GM19324 (cell line): ENCODE measurements at regions not wholly inside any gene's neighbourhood (a gene's known extent, or its start where the extent isn't known, plus 50 kb on each side); places are given as distances from the start of the nearest gene placed in this dataset.

Experiments used
- ATAC-seq: cut with Tn5 transposase; IDR thresholded peaks from one replicate; pipeline ENCODE4 v1.9.1; 2021; ENCODE audit warnings: mild to moderate bottlenecking, moderate library complexity; ENCODE audit not compliant: unreplicated experiment, low FRiP score

DNA sequence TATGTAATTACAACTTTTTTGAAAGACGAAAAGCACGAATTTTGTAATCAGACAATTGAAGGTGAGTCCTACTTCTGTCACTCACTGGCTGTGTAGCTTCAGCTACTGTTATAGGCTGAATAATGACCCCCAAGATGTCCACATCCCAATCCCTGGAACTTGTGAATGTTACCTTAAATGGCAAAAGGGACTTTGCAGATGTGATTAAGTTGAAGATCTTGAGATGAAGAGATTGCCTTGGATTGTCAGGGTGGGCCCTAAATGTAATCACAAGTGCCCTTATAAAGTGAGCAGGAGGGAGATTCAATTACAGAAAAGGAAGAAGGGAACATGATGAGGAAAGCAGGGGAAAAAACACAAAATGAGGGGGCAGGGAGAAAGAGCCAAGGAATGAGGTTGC is 326.2 kb upstream of the MSX2 start:
- no peak for ATAC-seq

DNA sequence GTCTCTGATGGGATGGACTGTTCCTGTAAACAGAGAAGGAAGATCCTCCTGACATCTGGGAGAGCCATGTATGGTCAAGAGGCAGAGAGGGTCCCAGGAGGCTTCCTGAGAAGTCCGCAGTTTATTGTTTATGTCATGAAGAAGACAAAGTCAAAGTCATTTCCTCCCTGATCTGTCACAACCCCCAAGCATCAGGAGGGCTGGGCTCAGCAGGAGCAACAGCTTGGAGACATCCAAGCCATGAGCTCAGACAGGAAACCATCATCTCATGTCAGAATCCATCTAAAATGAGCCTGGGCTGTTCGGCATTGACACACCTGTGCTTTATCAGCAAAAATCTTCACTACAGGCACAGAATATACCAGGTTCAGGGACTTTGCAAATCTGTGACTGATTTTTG is 325.0 kb upstream of the MSX2 start:
- no peak for ATAC-seq

GRCh38 chr5:174400461-174400860 is 323.9 kb upstream of the MSX2 start:
- ATAC-seq: no peak

- ATAC-seq: no peak
These were observed 322.6 kb upstream of the MSX2 start for GRCh38 chr5:174401793-174402192.

DNA sequence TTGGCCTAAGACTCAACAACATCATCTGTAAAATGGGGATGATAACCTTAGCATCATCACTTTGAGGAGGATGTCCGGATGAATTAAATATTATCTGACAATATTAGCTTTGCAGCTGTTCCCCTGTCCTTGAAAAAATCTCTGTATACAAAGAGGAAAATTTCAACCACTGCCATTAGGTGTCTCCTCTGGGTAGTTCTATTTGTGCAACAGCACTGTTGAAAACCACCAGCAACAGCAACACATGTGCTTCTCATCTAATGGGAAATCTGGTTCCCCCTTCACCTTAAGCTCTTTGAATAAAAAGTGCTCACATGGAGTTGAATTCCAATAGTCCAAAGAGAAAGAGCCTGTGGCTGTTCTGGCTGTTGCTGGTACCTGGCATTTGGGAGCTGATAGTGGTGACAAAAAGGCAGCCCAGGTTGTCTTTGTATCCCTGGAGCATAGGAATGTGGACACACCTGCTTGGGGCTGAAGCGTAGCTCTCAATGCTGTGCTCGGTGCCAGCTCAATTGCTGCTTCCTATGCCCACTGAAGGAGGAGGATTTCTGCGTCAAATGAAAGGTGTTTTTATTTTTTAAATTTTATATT is 322.1 kb upstream of the MSX2 start:
- no peak for ATAC-seq

- no peak for ATAC-seq
These were observed 319.5 kb upstream of the MSX2 start for GRCh38 chr5:174404848-174405247.

DNA sequence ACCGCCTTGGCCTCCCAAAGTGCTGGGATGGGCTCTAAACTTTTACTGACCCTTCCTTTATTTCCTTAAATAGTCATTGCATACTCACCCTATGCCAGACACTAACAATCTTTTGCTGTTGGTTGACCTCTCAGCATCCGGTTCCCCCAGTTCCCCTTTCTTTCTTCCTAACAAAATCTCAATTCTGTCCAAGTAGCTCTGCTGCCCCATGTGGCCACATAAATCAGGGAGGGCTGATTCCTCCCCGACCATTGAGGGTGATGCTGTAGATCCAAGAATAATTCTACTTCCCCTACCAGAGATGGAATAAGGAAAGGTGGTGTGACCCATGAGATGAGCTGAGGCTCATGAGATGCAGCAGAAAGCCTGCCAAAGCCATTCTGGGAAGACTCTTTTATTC is 315.3 kb upstream of the MSX2 start:
- no peak for ATAC-seq

DNA sequence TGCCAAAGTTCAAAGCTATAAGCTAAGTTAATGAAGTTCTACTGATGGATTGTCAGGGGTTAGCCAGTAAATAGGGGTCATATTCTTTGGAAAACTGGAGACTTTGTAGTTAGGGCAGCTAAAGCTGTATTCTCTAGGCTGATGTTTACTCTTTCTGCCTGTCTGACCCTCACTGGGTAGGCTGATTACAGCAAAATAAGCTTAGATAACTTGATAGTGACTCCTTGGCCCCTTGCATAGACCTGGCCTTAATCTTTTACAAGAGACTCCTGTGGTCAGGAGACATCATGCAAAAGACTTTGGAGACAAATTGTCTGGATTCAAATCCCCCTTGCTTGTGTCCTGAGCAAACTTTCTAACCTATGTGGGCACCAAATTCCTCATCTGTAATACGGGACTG is 314.4 kb upstream of the MSX2 start:
- ATAC-seq: no peak

DNA sequence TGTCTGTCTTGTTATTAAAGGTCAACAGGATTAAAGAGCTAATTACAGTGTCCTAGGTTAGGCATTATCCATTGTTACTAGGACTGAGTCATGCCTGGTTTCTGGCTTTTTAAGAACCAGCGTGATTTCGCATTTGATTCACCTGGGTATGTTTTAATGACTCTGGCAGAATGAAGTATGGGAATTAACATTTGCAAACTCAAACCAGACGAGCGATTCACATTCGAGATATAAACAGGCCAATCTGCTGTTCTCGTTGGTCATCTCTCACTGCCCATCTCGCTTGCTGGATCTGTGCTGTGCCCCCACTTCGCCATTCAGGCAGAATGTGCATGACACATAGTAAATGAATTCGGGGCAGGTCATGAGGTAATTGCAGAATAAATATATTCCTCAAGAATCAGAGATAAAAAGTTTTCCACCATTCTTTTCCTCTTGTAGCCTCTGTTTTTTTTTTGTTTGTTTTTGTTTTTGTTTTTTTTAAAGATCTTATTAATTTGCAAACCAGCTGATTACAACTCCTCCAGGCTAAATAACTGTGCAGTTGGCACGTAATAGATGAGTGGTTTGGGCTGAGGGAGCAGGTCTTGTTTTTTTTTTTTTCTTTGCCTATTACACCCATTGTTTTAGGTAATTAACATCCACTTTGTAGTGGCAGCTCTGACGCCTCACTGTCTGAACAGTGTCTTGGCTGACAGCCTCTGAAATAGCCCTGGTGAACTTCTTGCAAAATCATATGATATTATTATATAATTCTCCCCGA is 313.5 kb upstream of the MSX2 start:
- ATAC-seq: no peak

- no peak for ATAC-seq
These were observed 312.9 kb upstream of the MSX2 start for GRCh38 chr5:174411479-174411819.

DNA sequence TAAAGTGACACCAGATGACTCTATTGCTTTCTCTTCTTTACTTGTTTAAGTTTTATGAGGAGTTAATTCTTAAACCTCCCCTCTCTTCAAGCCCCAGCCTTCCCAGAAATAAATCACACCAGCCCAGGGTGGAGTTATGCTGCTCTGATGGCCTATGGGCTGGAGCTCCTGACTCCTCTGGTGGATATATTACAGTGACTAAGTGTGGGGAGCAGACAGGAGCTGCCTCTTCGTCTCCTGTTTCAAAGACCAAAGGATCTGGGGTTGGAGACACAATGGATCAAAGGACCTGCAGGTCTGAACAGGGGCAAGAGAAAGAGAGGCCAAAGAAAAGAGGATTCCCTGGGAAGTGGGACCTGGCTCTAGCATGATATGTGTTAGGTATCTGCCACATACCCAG is 312.0 kb upstream of the MSX2 start:
- ATAC-seq: no peak

DNA sequence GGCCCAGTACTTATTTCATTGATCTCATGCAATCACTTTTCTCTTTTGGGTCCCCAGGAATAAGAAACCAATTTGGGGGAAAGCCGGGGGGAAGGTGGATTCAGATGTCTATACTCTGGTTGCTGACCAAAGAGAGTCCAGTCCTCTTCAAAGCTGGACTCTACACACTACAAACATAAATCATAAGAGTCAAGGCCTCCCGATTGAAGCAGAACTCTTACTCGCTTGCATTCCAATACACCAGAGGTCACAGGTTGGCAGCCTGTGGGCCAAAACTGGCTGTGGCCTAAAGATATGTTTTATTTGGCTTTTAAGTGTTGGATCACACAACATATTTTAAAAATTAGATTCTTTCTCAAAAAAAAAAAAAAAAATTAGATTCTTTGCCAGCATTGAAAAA is 311.4 kb upstream of the MSX2 start:
- no peak for ATAC-seq

DNA sequence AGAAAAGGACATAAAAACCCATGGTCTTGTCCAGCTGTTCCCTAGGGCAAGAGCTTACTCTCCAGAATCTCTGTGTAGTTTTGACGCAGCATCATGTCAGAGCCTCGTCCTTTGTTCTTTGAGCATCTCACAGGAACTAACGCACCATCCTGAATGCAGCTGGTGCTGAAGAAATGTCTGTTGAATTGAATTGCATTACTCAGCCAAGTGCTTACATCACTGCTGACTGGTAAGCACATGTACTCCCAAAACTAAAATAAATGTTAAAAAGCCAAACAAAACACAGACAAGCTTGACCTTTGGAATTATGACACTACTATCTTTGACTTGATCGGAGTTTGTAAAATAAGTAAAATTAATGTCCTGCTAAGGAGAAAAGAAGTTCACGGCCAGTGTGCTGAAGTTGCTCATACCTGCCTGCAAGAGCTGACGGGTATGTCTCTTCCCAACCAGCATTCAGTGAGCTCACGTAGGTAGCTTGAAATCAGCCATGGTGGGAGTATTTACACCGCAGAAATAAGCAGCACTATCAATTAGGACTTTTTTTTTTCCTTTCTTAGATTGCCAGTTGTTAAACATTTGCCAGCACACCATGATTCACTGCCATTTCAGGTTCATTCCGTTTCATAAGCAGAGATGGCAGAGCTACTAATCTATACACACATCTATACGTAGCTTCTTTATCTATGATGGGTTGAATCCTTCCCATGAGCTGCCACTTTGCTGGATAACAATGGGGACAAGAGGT is 310.6 kb upstream of the MSX2 start:
- ATAC-seq: no peak

DNA sequence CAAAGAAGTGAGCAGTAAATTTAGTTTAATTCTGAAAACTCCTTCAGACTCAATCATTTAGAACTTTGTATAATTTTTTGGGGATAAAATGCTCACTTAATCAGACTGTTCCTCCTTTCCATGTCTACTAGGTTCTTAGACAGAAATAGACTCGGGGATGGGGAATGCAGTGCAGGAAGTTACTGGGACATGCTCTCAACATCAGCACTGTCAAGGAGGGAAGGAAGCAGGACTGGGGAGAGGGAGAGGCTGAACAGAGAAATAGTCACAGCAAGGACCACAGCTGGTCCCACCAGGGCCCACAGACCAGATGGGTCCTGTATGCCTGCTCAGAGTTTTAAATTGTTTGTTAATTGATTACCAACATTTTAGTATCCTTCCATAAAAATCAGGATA is 310.1 kb upstream of the MSX2 start:
- no peak for ATAC-seq

- peak; percentile 14 for ATAC-seq
These were observed 305.4 kb upstream of the MSX2 start for GRCh38 chr5:174418809-174419539.

DNA sequence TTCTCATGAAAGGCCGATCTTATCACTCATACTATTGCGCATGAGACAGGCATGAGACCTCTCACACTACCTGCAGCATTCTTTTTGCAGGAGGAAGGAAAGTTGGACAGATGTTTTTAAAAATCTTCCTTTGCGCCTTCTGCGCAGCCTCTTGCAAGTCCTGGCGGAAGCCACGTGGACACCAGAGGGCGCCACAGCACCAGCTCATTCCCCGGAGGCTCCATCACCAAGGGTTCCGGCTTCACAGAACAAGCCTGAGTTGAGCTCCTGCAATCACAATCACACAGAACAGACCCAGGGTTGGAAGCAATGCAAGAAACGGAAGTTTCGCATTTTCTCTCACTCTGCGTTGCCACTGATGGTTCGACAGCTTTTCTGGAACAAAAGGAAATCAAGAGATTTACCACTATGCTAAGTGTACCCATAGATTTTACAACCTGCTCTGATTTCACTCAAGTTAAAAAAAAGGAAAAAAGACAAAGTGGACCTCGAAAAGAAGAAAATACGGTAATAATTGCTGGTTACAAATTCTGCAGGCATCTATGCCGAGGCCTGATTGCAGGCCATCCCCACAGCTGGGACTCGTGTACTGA is 304.7 kb upstream of the MSX2 start:
- peak; percentile 72 for ATAC-seq

GRCh38 chr5:174420651-174421407 is 303.6 kb upstream of the MSX2 start:
- no peak for ATAC-seq

DNA sequence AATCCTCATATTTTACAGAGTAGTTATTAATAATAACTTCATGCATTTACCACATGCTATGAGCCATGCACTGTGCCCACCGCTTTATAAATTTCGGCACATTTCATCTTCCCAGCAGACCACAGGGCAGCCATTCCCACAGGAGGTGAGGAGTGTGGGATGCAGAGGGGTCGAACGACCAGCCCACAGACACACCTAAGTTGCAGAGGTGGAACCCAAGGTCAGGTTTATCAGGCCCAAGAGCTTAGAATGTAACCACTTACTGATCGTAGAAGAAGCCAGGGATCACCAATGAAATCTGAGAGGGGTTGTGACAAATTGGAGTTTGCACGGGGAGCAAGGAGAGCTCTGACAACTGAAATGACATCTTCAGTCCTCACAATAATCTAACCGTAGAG is 303.0 kb upstream of the MSX2 start:
- no peak for ATAC-seq

- ATAC-seq: no peak
These were observed 300.8 kb upstream of the MSX2 start for GRCh38 chr5:174423558-174423957.
